Stimulated activated CD8-positive, alpha-beta memory T cell treated with anti-CD3 and anti-CD28 coated beads, Interleukin-12 subunit alpha, Interleukin-12 subunit beta, amount 100 ng/mL, for 4 hours (primary cell): ENCODE measurements at regions not wholly inside any gene's neighbourhood (a gene's known extent, or its start where the extent isn't known, plus 50 kb on each side); places are given as distances from the start of the nearest gene placed in this dataset.

Experiments
- DNase-seq: peaks from one replicate; pipeline ENCODE4 v3.0.0-alpha.2; 2020; ENCODE audit warnings: low read depth

- DNase-seq, result no peak
These were observed 62.1 kb upstream of the XCR1 start for GRCh38 chr3:46089237-46090011.

DNA sequence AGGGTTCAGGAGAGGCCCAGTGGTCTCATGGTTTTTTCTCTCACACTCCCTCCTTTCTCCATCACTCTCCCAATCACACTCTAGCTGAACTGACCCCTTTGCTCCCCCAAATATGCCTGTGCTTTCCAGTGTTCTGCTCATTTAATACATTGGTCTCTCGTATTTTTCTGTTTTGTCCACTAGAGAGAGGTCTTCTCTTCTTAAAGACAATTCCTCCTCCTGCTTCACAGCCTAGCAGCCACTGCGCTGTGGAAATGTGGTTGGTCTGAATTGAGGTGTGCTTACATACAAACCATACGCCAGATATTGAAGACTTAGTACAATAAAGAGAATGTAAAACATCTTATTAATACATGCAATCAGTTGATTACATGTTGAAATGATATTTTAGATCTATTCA is 60.6 kb upstream of the XCR1 start:
- DNase-seq, result no peak

- DNase-seq, result no peak
These were observed 59.7 kb upstream of the XCR1 start for GRCh38 chr3:46086986-46087385.

DNA sequence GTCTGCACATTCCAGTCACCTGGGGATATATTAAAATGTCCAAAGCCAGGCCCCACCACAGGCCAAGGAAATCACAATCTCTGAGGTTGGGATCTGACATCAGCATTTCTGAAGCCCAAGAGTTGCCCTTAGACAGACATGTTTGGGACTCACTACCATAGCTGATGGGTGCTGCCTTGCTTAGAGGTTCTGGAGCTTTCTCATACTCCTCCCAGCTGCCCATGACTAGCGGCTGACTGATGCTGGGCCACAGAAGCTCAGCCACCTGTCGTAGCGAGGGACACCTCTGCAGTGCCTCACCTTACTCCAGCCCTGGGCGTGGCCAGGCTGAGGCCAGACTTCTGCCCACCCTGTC is 58.8 kb upstream of the XCR1 start:
- no peak for DNase-seq

DNA sequence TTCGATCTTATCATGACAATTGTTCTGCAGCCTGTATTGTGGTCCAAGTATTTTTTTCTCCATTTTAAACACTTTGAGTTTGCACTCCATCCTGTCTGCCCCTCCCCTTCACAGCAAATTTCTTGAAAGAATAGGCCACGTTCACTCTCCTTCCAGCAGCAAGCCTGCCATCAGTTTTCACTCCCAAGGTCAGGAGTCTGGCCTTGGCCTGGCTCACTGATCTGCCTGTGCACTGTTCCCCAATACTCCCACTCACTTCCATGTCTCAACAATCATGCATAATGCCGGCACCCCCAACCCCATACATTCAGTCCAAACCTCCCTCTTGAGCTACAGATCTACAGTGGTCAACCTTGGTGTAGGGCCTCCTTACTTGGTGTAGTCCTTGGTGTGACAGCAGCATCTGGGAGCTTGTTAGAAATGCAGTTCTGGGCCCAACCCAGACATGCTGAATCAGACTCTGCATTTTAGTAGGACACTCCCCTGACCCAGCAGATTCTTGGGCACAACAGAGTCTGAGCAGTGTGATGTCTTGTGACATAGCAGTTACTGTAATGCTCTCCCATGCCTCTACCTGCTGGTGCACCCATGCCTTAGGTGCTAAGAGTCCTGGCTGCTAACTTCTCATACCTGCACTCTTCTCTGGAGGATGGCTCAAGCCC is 58.3 kb upstream of the XCR1 start:
- no peak for DNase-seq

- no peak for DNase-seq
These were observed 56.7 kb upstream of the XCR1 start for GRCh38 chr3:46083956-46084355.

- no peak for DNase-seq
These were observed 55.6 kb upstream of the XCR1 start for GRCh38 chr3:46082849-46083248.

DNA sequence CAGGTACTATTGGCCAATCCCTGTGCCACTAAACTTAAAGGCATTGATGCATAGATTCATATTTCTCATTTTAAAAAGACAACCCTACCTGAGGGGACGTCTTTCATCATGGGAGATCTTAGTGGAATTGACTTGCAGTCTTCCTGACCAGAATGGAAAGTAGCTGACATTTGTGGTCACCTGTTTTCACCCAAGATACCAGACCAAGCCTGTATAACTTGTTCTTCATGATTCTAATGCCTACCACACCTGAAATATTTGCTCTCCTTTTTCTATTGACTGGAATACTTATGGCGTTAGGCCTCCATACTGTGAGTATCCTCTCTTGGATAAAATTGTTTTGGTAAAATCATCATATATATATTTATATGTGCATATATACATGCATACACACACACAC is 54.7 kb upstream of the XCR1 start:
- no peak for DNase-seq

DNA sequence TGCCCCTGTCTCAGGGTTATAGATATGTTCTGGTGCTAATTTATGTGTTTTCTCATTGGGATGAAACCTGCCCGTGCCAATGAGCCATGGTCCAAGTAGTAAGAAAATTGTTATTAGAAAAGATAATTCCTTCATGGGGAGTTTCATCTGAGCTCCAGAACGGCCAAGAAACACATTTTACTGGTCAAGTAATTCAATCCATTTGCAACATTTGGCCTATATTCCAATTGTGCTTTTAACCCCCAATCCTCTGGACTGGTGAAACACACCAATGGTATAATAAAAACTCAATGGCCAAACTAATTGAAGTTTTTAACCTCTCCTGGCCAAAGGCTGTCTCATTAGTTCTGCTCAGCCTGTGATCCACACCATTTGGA is 53.7 kb upstream of the XCR1 start:
- no peak for DNase-seq

DNA sequence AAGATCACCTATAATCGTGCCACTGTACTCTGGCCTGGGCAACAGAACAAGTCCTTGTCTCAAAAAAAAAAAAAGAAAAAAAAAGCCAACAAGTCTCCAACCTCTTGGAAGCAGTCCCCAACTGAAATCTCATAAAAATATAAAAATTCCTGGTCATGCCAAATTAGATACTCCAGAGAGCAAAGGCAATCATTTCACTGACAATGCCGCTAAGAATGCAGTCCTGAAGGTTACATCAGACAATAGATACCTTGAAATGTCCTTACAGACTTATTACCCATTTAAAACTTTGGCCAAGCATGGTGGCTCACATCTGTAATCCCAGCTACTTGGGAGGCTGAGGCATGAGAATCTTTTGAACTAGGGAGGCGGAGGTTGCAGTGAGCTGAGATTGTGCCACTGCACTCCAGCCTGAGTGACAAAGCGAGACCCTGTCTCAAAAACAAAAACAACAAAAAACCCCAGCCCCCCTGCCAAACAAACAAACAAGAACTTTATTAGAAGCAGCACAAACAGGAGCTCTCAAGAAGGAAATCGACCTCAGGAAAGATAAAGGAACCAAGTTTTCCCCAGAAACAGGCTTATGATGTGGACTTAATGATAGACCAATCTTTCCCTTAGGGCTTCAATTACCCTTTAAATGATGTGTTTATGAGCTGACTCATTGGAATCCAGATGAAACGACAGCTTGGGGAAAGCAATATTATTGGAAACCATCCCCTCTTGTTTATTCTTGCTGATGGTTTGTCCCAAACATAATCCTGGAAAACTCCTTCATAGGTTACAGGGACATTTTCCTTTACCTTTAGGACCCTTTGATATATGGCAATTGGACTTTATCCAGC is 53.1 kb upstream of the XCR1 start:
- DNase-seq, result no peak

DNA sequence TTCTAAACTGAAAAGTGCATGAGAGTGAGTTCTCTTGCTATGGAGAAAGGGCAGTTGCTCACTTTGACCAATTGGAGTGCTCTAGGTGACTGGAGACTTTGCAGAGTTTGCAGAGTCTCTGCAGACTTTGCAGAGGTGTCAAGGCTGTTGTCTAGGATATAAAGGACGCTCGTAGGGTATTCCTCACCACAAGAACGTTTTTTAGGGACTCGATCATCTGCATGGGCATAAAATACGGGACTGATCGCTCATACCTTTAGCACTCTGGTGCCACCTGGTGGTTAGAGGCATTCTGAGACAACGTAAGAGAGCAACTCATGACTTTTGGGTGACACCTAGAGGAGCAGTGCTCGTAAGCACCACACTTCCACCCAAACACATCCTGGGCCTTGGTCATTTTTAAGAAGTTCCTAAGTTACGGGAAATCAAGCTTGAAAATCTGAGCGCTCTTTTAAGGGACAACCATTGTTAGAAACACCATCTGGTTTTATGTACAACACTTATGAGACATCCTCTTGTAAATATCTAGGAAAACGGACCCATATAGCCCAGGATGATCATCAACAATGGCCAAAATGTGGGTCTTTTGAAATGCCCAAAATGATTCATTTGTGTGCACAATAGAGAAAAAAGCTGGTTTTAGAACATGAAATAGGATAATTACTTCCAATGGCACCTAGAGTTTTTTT is 51.6 kb upstream of the XCR1 start:
- DNase-seq, result peak; percentile 63
